HEK293 (cell line): ENCODE measurements at regions not wholly inside any gene's neighbourhood (a gene's known extent, or its start where the extent isn't known, plus 50 kb on each side); places are given as distances from the start of the nearest gene placed in this dataset.

Source experiments
- CTCF ChIA-PET: fragments of 350-600 bp; formaldehyde crosslinking; extraction: SDS; loops from one replicate; lab custom pipeline; 2021; ENCODE audit warnings: antibody characterized with exemption; lab: Yijun Ruan, JAX
- POLR2A ChIA-PET: fragments of 300-600 bp; formaldehyde crosslinking; extraction: SDS; loops from one replicate; lab custom pipeline; 2020; ENCODE audit warnings: antibody characterized with exemption, inconsistent platforms; lab: Yijun Ruan, JAX
- H3K27ac ChIP-seq: fragments of 200-500 bp; sonication (Bioruptor generic); 2 replicates; pipeline ENCODE4 v1.5.1; 2014; ENCODE audit warnings: low read depth, low read length, control low read depth, inconsistent platforms; ENCODE audit errors: extremely low read depth
- H3K36me3 ChIP-seq, 2 experiments: fragments of 200-500 bp in 1 of 2; sonication (Bioruptor generic) in 1 of 2; 1 replicate in 1 of 2; 2 replicates in 1 of 2; pipeline ENCODE4 v1.5.1; 2014 to 2017; ENCODE audit warnings: inconsistent platforms in 2 of 2, low read length in 2 of 2; ENCODE audit not compliant: control insufficient read depth in 2 of 2, insufficient read depth in 1 of 2
- H3K4me1 ChIP-seq: fragments of 200-500 bp; sonication (Bioruptor generic); 2 replicates; pipeline ENCODE4 v1.5.1; 2014; ENCODE audit warnings: mild to moderate bottlenecking, low read length, inconsistent platforms; ENCODE audit not compliant: control insufficient read depth, insufficient read depth
- H3K4me3 ChIP-seq: 2 replicates; pipeline ENCODE4 v1.5.1; 2011; ENCODE audit warnings: low read depth, mild to moderate bottlenecking, control low read depth, low read length, moderate library complexity
- H3K9me3 ChIP-seq: fragments of 200-500 bp; sonication (Bioruptor generic); 2 replicates; pipeline ENCODE4 v1.5.1; 2014; ENCODE audit warnings: low read depth, low read length, inconsistent platforms; ENCODE audit not compliant: control insufficient read depth, insufficient read depth
- GLI4 ChIP-seq: fragments of 450-650 bp; formaldehyde crosslinking; IDR thresholded peaks from 2 replicates; pipeline ENCODE4 v1.5.1; 2016; ENCODE audit warnings: missing biosample characterization, missing genetic modification characterization
- KLF16 ChIP-seq: fragments of 450-650 bp; formaldehyde crosslinking; IDR thresholded peaks from 2 replicates; pipeline ENCODE4 v1.5.1; 2017; ENCODE audit warnings: missing biosample characterization, missing genetic modification characterization
- SP3 ChIP-seq: fragments of 450-650 bp; formaldehyde crosslinking; IDR thresholded peaks from 2 replicates; pipeline ENCODE4 v1.5.1; 2016; ENCODE audit warnings: missing biosample characterization, missing genetic modification characterization
- SP7 ChIP-seq: fragments of 450-650 bp; formaldehyde crosslinking; IDR thresholded peaks from 2 replicates; pipeline ENCODE4 v1.5.1; 2016; ENCODE audit warnings: missing biosample characterization, missing genetic modification characterization
- ZBTB1 ChIP-seq: fragments of 450-650 bp; formaldehyde crosslinking; IDR thresholded peaks from 2 replicates; pipeline ENCODE4 v1.5.1; 2016; ENCODE audit warnings: missing biosample characterization, missing genetic modification characterization
- ZBTB21 ChIP-seq: fragments of 450-650 bp; formaldehyde crosslinking; IDR thresholded peaks from 2 replicates; pipeline ENCODE4 v1.5.1; 2017; ENCODE audit warnings: missing biosample characterization, missing genetic modification characterization
- ZFHX2 ChIP-seq: fragments of 450-650 bp; formaldehyde crosslinking; conservative IDR thresholded peaks from 2 replicates; pipeline ENCODE4 v1.5.1; 2016; ENCODE audit warnings: missing biosample characterization, missing genetic modification characterization
- ZIC2 ChIP-seq: fragments of 450-650 bp; formaldehyde crosslinking; IDR thresholded peaks from 2 replicates; pipeline ENCODE4 v1.5.1; 2016; ENCODE audit warnings: missing biosample characterization, missing genetic modification characterization
- ZNF146 ChIP-seq: fragments of 450-650 bp; formaldehyde crosslinking; IDR thresholded peaks from 2 replicates; pipeline ENCODE4 v1.5.1; 2016; ENCODE audit warnings: missing biosample characterization, missing genetic modification characterization
- ZNF184 ChIP-seq: fragments of 450-650 bp; IDR thresholded peaks from 2 replicates; pipeline ENCODE4 v1.5.1; 2018; ENCODE audit warnings: missing biosample characterization, mild to moderate bottlenecking, missing genetic modification characterization
- ZNF19 ChIP-seq: fragments of 450-650 bp; formaldehyde crosslinking; IDR thresholded peaks from 2 replicates; pipeline ENCODE4; 2016; ENCODE audit warnings: missing biosample characterization, missing genetic modification characterization, low read depth
- ZNF211 ChIP-seq: fragments of 450-650 bp; formaldehyde crosslinking; IDR thresholded peaks from 2 replicates; pipeline ENCODE4 v1.5.1; 2016; ENCODE audit warnings: low read depth, missing biosample characterization, missing genetic modification characterization
- ZNF24 ChIP-seq: fragments of 450-650 bp; formaldehyde crosslinking; IDR thresholded peaks from 2 replicates; pipeline ENCODE4 v1.5.1; 2016; ENCODE audit warnings: missing biosample characterization, missing genetic modification characterization
- ZNF248 ChIP-seq: fragments of 450-650 bp; formaldehyde crosslinking; IDR thresholded peaks from 2 replicates; pipeline ENCODE4 v1.5.1; 2017; ENCODE audit warnings: missing biosample characterization, missing genetic modification characterization
- ZNF501 ChIP-seq: fragments of 450-650 bp; formaldehyde crosslinking; IDR thresholded peaks from 2 replicates; pipeline ENCODE4 v1.5.1; 2016; ENCODE audit warnings: missing biosample characterization, missing genetic modification characterization
- ZNF510 ChIP-seq: fragments of 450-650 bp; formaldehyde crosslinking; IDR thresholded peaks from 2 replicates; pipeline ENCODE4 v1.5.1; 2018; ENCODE audit warnings: mild to moderate bottlenecking, missing genetic modification characterization, missing biosample characterization; ENCODE audit not compliant: insufficient replicate concordance
- ZNF548 ChIP-seq: fragments of 450-650 bp; formaldehyde crosslinking; IDR thresholded peaks from 2 replicates; pipeline ENCODE4 v1.5.1; 2016; ENCODE audit warnings: missing biosample characterization, missing genetic modification characterization
- ZNF558 ChIP-seq: fragments of 450-650 bp; formaldehyde crosslinking; IDR thresholded peaks from 2 replicates; pipeline ENCODE4 v1.5.1; 2016; ENCODE audit warnings: missing biosample characterization, missing genetic modification characterization
- ZNF596 ChIP-seq: fragments of 450-650 bp; IDR thresholded peaks from 2 replicates; pipeline ENCODE4 v1.5.0; 2018; ENCODE audit warnings: missing biosample characterization, mild to moderate bottlenecking, missing genetic modification characterization, moderate library complexity
- ZNF610 ChIP-seq: fragments of 450-650 bp; formaldehyde crosslinking; IDR thresholded peaks from 2 replicates; pipeline ENCODE4 v1.5.1; 2016; ENCODE audit warnings: missing biosample characterization, missing genetic modification characterization, borderline replicate concordance
- ZNF654 ChIP-seq: fragments of 450-650 bp; formaldehyde crosslinking; IDR thresholded peaks from 2 replicates; pipeline ENCODE4 v1.5.1; 2016; ENCODE audit warnings: low read depth, missing biosample characterization, missing genetic modification characterization
- ZNF664 ChIP-seq: fragments of 450-650 bp; formaldehyde crosslinking; IDR thresholded peaks from 2 replicates; pipeline ENCODE4 v1.5.1; 2016; ENCODE audit warnings: missing biosample characterization, missing genetic modification characterization
- ZNF707 ChIP-seq: fragments of 450-650 bp; formaldehyde crosslinking; IDR thresholded peaks from 2 replicates; pipeline ENCODE4 v1.5.1; 2016; ENCODE audit warnings: missing biosample characterization, missing genetic modification characterization
- ZNF830 ChIP-seq: fragments of 450-650 bp; IDR thresholded peaks from 2 replicates; pipeline ENCODE4 v1.5.0; 2018; ENCODE audit warnings: missing biosample characterization, missing genetic modification characterization, low read depth, mild to moderate bottlenecking, moderate library complexity
- ZNF843 ChIP-seq: fragments of 450-650 bp; formaldehyde crosslinking; IDR thresholded peaks from 2 replicates; pipeline ENCODE4 v1.5.1; 2016; ENCODE audit warnings: missing biosample characterization, missing genetic modification characterization
- TF ChIP-seq, protein P1 (sequence below): fragments of 450-650 bp; formaldehyde crosslinking; IDR thresholded peaks from 2 replicates; pipeline ENCODE4 v1.5.1; 2017; ENCODE audit warnings: missing biosample characterization, missing genetic modification characterization
- TF ChIP-seq, protein P2 (sequence below): fragments of 450-650 bp; formaldehyde crosslinking; IDR thresholded peaks from 2 replicates; pipeline ENCODE4 v1.5.1; 2016; ENCODE audit warnings: missing biosample characterization, missing genetic modification characterization
- TF ChIP-seq, protein P3 (sequence below): fragments of 450-650 bp; IDR thresholded peaks from 2 replicates; pipeline ENCODE4 v1.5.1; 2018; ENCODE audit warnings: missing biosample characterization, mild to moderate bottlenecking, missing genetic modification characterization
- TF ChIP-seq, protein P4 (sequence below): fragments of 450-650 bp; formaldehyde crosslinking; IDR thresholded peaks from 2 replicates; pipeline ENCODE4 v1.5.1; 2016; ENCODE audit warnings: missing biosample characterization, missing genetic modification characterization
- TF ChIP-seq, protein P5 (sequence below): fragments of 450-650 bp; formaldehyde crosslinking; IDR thresholded peaks from 2 replicates; pipeline ENCODE4 v1.5.1; 2017; ENCODE audit warnings: missing biosample characterization, missing genetic modification characterization

DNA sequence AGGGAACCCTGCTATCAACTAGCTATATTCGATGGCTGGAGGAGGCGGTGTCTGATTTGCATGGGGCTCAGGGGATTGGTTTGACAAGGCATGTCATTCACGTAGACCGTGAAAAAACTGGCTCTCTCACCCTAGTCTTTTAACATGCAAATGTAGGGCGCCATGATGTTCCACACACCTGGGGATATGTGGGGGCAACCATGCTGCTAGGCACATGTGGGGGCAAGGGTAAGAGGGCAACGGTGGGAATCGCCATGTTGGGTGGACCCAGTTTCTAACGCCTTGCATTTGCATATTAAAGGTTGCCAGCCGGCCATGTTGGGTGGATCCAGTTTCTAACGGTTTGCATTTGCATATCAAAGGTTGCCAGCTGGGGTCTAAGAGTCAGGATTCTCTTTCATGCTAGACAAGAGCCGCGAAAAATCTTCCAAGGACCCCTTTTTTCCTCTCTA lies 419.2 kb upstream of the NFE2L3 start:
- H3K36me3 ChIP-seq, result no peaks in the 10 kb centered on the region
- ChIA-PET CTCF (no interaction called here), POLR2A (no interaction called here)
- no peaks in the 10 kb centered on the region for H3K9me3 ChIP-seq
- TF ChIP-seq ZNF558 (tag by site-specific recombination), result no peak
- no peak for TF ChIP-seq ZNF610
- no peak overlapping the region for H3K4me3 ChIP-seq
- H3K27ac ChIP-seq, result no peak overlapping the region
- H3K4me1 ChIP-seq, result 0 out of 2 replicates have a peak, but pooled peaks cover 2% of the 10 kb centered on the region

DNA sequence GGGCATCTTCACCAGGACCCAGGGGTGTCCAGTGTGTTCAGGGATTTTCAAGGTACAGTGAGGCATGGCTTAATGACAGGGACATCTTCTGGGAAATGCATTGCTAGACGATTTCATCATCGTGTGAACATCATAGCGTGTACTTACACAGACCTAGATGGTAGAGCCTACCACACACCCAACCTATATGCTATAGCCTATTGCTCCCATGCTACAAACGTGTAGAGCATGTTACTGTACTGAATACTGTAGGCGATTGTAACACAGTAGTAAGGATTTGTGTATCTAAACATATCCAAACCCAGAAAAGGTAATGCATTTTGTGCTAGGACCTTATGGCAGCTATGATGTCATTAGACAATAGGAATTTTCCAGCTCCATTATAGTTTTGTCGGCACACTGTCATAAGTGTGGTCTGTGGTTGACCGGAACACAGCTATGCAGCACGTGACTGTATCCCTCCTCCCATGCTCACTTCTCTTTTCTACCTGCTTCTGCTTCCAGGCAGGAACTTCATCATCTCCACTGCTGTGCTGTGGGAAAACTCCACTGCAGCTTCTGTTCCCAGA lies 416.2 kb upstream of the NFE2L3 start:
- CTCF ChIA-PET, result no interaction called here
- no peak overlapping the region for H3K27ac ChIP-seq
- H3K4me1 ChIP-seq, result no peaks in the 10 kb centered on the region

DNA sequence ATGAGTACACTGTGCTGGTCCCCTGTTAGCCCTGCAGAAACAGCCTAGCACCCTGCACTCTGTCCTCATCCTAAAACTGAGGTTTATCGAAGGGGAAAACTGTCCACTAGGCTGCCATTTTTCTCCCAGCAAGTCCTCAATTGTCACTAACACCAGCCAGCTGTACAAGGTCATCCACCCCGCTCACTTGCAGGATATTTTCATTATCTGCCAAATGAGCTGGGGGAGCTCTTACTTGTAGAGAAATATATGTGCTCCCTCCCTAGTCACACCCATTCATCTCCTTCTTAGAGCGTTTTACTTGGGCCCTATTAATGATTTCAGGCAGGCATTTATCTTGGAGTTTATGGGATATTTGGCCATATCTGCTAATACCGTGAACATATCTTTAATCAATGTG lies 413.5 kb upstream of the NFE2L3 start:
- no peaks in the 10 kb centered on the region for H3K36me3 ChIP-seq
- ChIA-PET CTCF (no interaction called here), POLR2A (no interaction called here)
- no peak overlapping the region for H3K4me3 ChIP-seq
- no peaks in the 10 kb centered on the region for H3K9me3 ChIP-seq
- H3K4me1 ChIP-seq, result no peaks in the 10 kb centered on the region
- no peak overlapping the region for H3K27ac ChIP-seq
- TF ChIP-seq ZIC2 (no peak), ZNF707 (tag by site-specific recombination) (no peak), ZNF510 (tag by site-specific recombination) (no peak), ZNF19 (tag by site-specific recombination) (no peak), ZNF146 (tag by site-specific recombination) (no peak), ZNF654 (no peak), ZNF184 (tag by site-specific recombination) (no peak), ZNF830 (tag by site-specific recombination) (no peak)
- TF ChIP-seq, protein P1, sequence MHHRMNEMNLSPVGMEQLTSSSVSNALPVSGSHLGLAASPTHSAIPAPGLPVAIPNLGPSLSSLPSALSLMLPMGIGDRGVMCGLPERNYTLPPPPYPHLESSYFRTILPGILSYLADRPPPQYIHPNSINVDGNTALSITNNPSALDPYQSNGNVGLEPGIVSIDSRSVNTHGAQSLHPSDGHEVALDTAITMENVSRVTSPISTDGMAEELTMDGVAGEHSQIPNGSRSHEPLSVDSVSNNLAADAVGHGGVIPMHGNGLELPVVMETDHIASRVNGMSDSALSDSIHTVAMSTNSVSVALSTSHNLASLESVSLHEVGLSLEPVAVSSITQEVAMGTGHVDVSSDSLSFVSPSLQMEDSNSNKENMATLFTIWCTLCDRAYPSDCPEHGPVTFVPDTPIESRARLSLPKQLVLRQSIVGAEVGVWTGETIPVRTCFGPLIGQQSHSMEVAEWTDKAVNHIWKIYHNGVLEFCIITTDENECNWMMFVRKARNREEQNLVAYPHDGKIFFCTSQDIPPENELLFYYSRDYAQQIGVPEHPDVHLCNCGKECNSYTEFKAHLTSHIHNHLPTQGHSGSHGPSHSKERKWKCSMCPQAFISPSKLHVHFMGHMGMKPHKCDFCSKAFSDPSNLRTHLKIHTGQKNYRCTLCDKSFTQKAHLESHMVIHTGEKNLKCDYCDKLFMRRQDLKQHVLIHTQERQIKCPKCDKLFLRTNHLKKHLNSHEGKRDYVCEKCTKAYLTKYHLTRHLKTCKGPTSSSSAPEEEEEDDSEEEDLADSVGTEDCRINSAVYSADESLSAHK (tag by site-specific recombination), result no peak
- TF ChIP-seq, protein P2, sequence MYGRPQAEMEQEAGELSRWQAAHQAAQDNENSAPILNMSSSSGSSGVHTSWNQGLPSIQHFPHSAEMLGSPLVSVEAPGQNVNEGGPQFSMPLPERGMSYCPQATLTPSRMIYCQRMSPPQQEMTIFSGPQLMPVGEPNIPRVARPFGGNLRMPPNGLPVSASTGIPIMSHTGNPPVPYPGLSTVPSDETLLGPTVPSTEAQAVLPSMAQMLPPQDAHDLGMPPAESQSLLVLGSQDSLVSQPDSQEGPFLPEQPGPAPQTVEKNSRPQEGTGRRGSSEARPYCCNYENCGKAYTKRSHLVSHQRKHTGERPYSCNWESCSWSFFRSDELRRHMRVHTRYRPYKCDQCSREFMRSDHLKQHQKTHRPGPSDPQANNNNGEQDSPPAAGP, result no peak
- TF ChIP-seq, protein P3, sequence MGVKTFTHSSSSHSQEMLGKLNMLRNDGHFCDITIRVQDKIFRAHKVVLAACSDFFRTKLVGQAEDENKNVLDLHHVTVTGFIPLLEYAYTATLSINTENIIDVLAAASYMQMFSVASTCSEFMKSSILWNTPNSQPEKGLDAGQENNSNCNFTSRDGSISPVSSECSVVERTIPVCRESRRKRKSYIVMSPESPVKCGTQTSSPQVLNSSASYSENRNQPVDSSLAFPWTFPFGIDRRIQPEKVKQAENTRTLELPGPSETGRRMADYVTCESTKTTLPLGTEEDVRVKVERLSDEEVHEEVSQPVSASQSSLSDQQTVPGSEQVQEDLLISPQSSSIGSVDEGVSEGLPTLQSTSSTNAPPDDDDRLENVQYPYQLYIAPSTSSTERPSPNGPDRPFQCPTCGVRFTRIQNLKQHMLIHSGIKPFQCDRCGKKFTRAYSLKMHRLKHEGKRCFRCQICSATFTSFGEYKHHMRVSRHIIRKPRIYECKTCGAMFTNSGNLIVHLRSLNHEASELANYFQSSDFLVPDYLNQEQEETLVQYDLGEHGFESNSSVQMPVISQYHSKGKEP (tag by site-specific recombination), result no peak
- TF ChIP-seq, protein P4, sequence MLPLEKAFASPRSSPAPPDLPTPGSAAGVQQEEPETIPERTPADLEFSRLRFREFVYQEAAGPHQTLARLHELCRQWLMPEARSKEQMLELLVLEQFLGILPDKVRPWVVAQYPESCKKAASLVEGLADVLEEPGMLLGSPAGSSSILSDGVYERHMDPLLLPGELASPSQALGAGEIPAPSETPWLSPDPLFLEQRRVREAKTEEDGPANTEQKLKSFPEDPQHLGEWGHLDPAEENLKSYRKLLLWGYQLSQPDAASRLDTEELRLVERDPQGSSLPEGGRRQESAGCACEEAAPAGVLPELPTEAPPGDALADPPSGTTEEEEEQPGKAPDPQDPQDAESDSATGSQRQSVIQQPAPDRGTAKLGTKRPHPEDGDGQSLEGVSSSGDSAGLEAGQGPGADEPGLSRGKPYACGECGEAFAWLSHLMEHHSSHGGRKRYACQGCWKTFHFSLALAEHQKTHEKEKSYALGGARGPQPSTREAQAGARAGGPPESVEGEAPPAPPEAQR (tag by site-specific recombination), result no peak

More for the DNA sequence above, 416.2 kb upstream of the NFE2L3 start:
- H3K9me3 ChIP-seq, result no peaks in the 10 kb centered on the region
- H3K4me3 ChIP-seq, result no peak overlapping the region
- POLR2A ChIA-PET, result interaction anchor here (0.5 kb wide), 1 partner anchor 440 kb away, joined by 3 read pairs; no protein-coding TSS in a partner anchor
- TF ChIP-seq ZNF24 (tag by site-specific recombination), result no peak
- TF ChIP-seq SP3 (tag by site-specific recombination), result no peak
- no peak for TF ChIP-seq ZNF596
- no peak for TF ChIP-seq GLI4 (tag by site-specific recombination)
- no peak for TF ChIP-seq ZBTB21 (tag by site-specific recombination)
- TF ChIP-seq ZNF558 (tag by site-specific recombination), result no peak
- TF ChIP-seq KLF16 (tag by site-specific recombination), result no peak
- TF ChIP-seq ZNF211 (tag by site-specific recombination), result no peak
- no peak for TF ChIP-seq ZFHX2
- no peak for TF ChIP-seq ZNF610
- TF ChIP-seq ZNF664 (tag by site-specific recombination), result no peak
- TF ChIP-seq, protein P5, sequence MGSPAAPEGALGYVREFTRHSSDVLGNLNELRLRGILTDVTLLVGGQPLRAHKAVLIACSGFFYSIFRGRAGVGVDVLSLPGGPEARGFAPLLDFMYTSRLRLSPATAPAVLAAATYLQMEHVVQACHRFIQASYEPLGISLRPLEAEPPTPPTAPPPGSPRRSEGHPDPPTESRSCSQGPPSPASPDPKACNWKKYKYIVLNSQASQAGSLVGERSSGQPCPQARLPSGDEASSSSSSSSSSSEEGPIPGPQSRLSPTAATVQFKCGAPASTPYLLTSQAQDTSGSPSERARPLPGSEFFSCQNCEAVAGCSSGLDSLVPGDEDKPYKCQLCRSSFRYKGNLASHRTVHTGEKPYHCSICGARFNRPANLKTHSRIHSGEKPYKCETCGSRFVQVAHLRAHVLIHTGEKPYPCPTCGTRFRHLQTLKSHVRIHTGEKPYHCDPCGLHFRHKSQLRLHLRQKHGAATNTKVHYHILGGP, result no peak
- no peak for TF ChIP-seq ZNF501 (tag by site-specific recombination)
- no peak for TF ChIP-seq ZNF843 (tag by site-specific recombination)
- no peak for TF ChIP-seq ZNF707 (tag by site-specific recombination)
- no peak for TF ChIP-seq ZNF248
- TF ChIP-seq SP7 (tag by site-specific recombination), result no peak
- no peak for TF ChIP-seq ZNF548 (tag by site-specific recombination)
- no peak for TF ChIP-seq ZBTB1 (tag by site-specific recombination)
- no peaks in the 10 kb centered on the region for H3K36me3 ChIP-seq
